GM23338 (cell line): ENCODE measurements at regions not wholly inside any gene's neighbourhood (a gene's known extent, or its start where the extent isn't known, plus 50 kb on each side); places are given as distances from the start of the nearest gene placed in this dataset.

Source experiments
- ATAC-seq: fragments of 200-7000 bp; cut with Tn5 transposase; 3 replicates; pipeline ENCODE4 v1.9.1; 2020
- DNase-seq: peaks from one replicate; pipeline ENCODE4 v3.0.0-alpha.2; 2015; ENCODE audit warnings: low spot score
- H2AFZ ChIP-seq: fragments of 200-600 bp; sonication (generic); 2 replicates; pipeline ENCODE4 v1.8.0; 2016; ENCODE audit warnings: antibody characterized with exemption, mild to moderate bottlenecking, moderate library complexity
- H3F3A ChIP-seq: fragments of 200-600 bp; sonication (generic); replicated peaks from 2 replicates; pipeline ENCODE4 v1.8.0; 2017; ENCODE audit warnings: antibody characterized with exemption, mixed run types, low read depth
- H3K27ac ChIP-seq: fragments of 200-600 bp; sonication (generic); 2 replicates; pipeline ENCODE4 v1.6.1; 2016; ENCODE audit warnings: low read depth
- H3K27me3 ChIP-seq: fragments of 200-600 bp; sonication (generic); 2 replicates; pipeline ENCODE4 v1.8.0; 2016; ENCODE audit warnings: mild to moderate bottlenecking, mixed run types, moderate library complexity; ENCODE audit not compliant: insufficient read depth
- H3K36me3 ChIP-seq: fragments of 200-600 bp; sonication (generic); 2 replicates; pipeline ENCODE4 v1.8.0; 2016; ENCODE audit warnings: mild to moderate bottlenecking; ENCODE audit not compliant: insufficient read depth
- H3K4me1 ChIP-seq: fragments of 200-600 bp; sonication (generic); 2 replicates; pipeline ENCODE4 v1.8.0; 2016; ENCODE audit warnings: mild to moderate bottlenecking, moderate library complexity; ENCODE audit not compliant: insufficient read depth
- H3K4me2 ChIP-seq: fragments of 200-600 bp; sonication (generic); 2 replicates; pipeline ENCODE4 v1.7.1; 2017; ENCODE audit warnings: mixed run types
- H3K4me3 ChIP-seq: fragments of 200-600 bp; sonication (generic); 2 replicates; pipeline ENCODE4 v1.6.1; 2016; ENCODE audit warnings: mixed run types
- H3K79me2 ChIP-seq: fragments of 200-600 bp; sonication (generic); replicated peaks from 2 replicates; pipeline ENCODE4 v1.8.0; 2017; ENCODE audit warnings: mild to moderate bottlenecking; ENCODE audit not compliant: insufficient read depth
- H3K9me2 ChIP-seq: fragments of 200-600 bp; sonication (generic); 2 replicates; pipeline ENCODE4 v1.8.0; 2017; ENCODE audit not compliant: insufficient read depth
- H4K20me1 ChIP-seq: fragments of 200-600 bp; sonication (generic); replicated peaks from 2 replicates; pipeline ENCODE4 v1.8.0; 2017; ENCODE audit warnings: mild to moderate bottlenecking; ENCODE audit not compliant: insufficient read depth
- H3K27ac Mint-ChIP-seq: 2 replicates; pipeline ENCODE4 v1.8.0; 2020; ENCODE audit warnings: inconsistent platforms, mild to moderate bottlenecking, moderate library complexity, mixed read lengths
- H3K27me3 Mint-ChIP-seq: 3 replicates; pipeline ENCODE4 v1.8.0; 2022; ENCODE audit warnings: low read depth, mild to moderate bottlenecking, moderate library complexity, mixed read lengths, inconsistent platforms; ENCODE audit not compliant: insufficient read depth, poor library complexity
- H3K36me3 Mint-ChIP-seq: 3 replicates; pipeline ENCODE4 v1.8.0; 2021; ENCODE audit warnings: low read depth, mild to moderate bottlenecking, inconsistent platforms, moderate library complexity, mixed read lengths
- H3K4me1 Mint-ChIP-seq: 3 replicates; pipeline ENCODE4 v1.8.0; 2020; ENCODE audit warnings: mild to moderate bottlenecking, inconsistent platforms, mixed read lengths
- H3K4me3 Mint-ChIP-seq: 3 replicates; pipeline ENCODE4 v1.8.0; 2021; ENCODE audit warnings: moderate library complexity, mild to moderate bottlenecking, inconsistent platforms, mixed read lengths
- H3K9me3 Mint-ChIP-seq: 3 replicates; pipeline ENCODE4 v1.8.0; 2020; ENCODE audit warnings: moderate library complexity, mild to moderate bottlenecking, inconsistent platforms, mixed read lengths
- EZH2phosphoT487 ChIP-seq: fragments of 200-600 bp; sonication (generic); IDR thresholded peaks from one replicate; pipeline ENCODE4 v1.8.1; 2018; ENCODE audit warnings: antibody characterized with exemption; ENCODE audit not compliant: unreplicated experiment
- JUNB ChIP-seq: IDR thresholded peaks from one replicate; pipeline ENCODE4 v1.6.1; 2016; ENCODE audit warnings: antibody characterized with exemption; ENCODE audit not compliant: unreplicated experiment
- NANOG ChIP-seq: IDR thresholded peaks from 2 replicates; pipeline ENCODE4 v1.6.1; 2016; ENCODE audit warnings: antibody characterized with exemption, borderline replicate concordance
- ZNF331 ChIP-seq: fragments of 250-450 bp; sonication (Bioruptor Pico); IDR thresholded peaks from 2 replicates; pipeline ENCODE4 v1.5.0; 2020; ENCODE audit warnings: low read depth, mild to moderate bottlenecking, moderate library complexity
- TF ChIP-seq, protein P1 (sequence below): IDR thresholded peaks from 2 replicates; pipeline ENCODE4 v1.6.1; 2016; ENCODE audit warnings: antibody characterized with exemption
- TF ChIP-seq, protein P2 (sequence below): IDR thresholded peaks from one replicate; pipeline ENCODE4 v1.6.1; 2018; ENCODE audit warnings: antibody characterized with exemption; ENCODE audit not compliant: unreplicated experiment
- TF ChIP-seq, protein P3 (sequence below), 2 experiments: fragments of 200-600 bp in 1 of 2; sonication (generic) in 1 of 2; conservative IDR thresholded peaks; 2 replicates each; pipeline versions ENCODE4 v1.5.1 to v1.6.1; 2016 to 2017; ENCODE audit warnings: antibody characterized with exemption in 2 of 2, low read depth in 2 of 2, mild to moderate bottlenecking in 2 of 2, moderate library complexity in 1 of 2

DNA sequence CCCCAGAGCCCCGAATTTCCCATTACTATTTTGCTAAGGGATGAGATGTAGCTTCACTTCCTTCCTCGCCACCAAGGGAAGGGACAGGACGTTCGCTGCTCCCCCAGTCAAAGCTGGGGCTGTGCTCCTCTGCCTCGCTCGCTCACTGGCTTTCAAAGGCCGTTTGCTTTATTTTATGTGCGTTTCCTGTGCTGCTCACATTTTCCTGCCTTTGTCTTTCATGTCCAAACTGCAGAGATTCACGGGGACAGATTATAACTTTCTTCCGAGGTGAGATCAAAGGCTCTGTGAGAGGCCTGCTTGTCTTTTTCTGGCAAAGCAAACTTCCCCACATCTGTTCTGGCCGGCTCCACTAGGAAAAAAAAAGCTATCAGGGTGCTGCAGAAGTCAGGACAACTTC is 76.0 kb upstream of the FZD10 start (continued):
- TF ChIP-seq, protein P1, sequence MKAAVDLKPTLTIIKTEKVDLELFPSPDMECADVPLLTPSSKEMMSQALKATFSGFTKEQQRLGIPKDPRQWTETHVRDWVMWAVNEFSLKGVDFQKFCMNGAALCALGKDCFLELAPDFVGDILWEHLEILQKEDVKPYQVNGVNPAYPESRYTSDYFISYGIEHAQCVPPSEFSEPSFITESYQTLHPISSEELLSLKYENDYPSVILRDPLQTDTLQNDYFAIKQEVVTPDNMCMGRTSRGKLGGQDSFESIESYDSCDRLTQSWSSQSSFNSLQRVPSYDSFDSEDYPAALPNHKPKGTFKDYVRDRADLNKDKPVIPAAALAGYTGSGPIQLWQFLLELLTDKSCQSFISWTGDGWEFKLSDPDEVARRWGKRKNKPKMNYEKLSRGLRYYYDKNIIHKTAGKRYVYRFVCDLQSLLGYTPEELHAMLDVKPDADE, result no peak
- TF ChIP-seq EZH2phosphoT487, result no peak
- TF ChIP-seq, protein P2, sequence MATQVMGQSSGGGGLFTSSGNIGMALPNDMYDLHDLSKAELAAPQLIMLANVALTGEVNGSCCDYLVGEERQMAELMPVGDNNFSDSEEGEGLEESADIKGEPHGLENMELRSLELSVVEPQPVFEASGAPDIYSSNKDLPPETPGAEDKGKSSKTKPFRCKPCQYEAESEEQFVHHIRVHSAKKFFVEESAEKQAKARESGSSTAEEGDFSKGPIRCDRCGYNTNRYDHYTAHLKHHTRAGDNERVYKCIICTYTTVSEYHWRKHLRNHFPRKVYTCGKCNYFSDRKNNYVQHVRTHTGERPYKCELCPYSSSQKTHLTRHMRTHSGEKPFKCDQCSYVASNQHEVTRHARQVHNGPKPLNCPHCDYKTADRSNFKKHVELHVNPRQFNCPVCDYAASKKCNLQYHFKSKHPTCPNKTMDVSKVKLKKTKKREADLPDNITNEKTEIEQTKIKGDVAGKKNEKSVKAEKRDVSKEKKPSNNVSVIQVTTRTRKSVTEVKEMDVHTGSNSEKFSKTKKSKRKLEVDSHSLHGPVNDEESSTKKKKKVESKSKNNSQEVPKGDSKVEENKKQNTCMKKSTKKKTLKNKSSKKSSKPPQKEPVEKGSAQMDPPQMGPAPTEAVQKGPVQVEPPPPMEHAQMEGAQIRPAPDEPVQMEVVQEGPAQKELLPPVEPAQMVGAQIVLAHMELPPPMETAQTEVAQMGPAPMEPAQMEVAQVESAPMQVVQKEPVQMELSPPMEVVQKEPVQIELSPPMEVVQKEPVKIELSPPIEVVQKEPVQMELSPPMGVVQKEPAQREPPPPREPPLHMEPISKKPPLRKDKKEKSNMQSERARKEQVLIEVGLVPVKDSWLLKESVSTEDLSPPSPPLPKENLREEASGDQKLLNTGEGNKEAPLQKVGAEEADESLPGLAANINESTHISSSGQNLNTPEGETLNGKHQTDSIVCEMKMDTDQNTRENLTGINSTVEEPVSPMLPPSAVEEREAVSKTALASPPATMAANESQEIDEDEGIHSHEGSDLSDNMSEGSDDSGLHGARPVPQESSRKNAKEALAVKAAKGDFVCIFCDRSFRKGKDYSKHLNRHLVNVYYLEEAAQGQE, result no peak
- TF ChIP-seq NANOG, result no peak

- no peaks in the 10 kb centered on the region for H3K27me3 ChIP-seq
- no peak overlapping the region for H2AFZ ChIP-seq
- H3K9me2 ChIP-seq, result no peaks in the 10 kb centered on the region
- Mint-ChIP-seq H3K27me3 (peaks cover 10% of the 10 kb centered on the region), H3K27ac (no peak overlapping the region), H3K36me3 (peaks cover 53% of the 10 kb centered on the region), H3K4me3 (no peak overlapping the region), H3K9me3 (peaks cover 99% of the 10 kb centered on the region), H3K4me1 (no peaks in the 10 kb centered on the region)
- H3K4me3 ChIP-seq, result no peak overlapping the region
- H3K79me2 ChIP-seq, result no peaks in the 10 kb centered on the region
- no peak for DNase-seq
- no peaks in the 10 kb centered on the region for H4K20me1 ChIP-seq
- H3K4me1 ChIP-seq, result no peaks in the 10 kb centered on the region; the same call in 1 of the 2 replicates
- no peak for ATAC-seq
- H3K4me2 ChIP-seq, result no peak overlapping the region
- no peak overlapping the region for H3K27ac ChIP-seq
- no peaks in the 10 kb centered on the region for H3K36me3 ChIP-seq
- no peaks in the 10 kb centered on the region for H3F3A ChIP-seq
- TF ChIP-seq ZNF331 (CRISPR knock-in tag) (no peak), EZH2phosphoT487 (no peak), JUNB (no peak)
- TF ChIP-seq, protein P2, result no peak
- TF ChIP-seq, protein P3, sequence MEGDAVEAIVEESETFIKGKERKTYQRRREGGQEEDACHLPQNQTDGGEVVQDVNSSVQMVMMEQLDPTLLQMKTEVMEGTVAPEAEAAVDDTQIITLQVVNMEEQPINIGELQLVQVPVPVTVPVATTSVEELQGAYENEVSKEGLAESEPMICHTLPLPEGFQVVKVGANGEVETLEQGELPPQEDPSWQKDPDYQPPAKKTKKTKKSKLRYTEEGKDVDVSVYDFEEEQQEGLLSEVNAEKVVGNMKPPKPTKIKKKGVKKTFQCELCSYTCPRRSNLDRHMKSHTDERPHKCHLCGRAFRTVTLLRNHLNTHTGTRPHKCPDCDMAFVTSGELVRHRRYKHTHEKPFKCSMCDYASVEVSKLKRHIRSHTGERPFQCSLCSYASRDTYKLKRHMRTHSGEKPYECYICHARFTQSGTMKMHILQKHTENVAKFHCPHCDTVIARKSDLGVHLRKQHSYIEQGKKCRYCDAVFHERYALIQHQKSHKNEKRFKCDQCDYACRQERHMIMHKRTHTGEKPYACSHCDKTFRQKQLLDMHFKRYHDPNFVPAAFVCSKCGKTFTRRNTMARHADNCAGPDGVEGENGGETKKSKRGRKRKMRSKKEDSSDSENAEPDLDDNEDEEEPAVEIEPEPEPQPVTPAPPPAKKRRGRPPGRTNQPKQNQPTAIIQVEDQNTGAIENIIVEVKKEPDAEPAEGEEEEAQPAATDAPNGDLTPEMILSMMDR (conservative IDR thresholded peaks at IDR 0.05; ENCODE audit: low read depth in 2 of 2), result no peak
Measured at GRCh38 chr12:130086797-130087196, 75.5 kb upstream of the FZD10 start.
